Transverse colon (tissue), 3 donors: ENCODE measurements at regions not wholly inside any gene's neighbourhood (a gene's known extent, or its start where the extent isn't known, plus 50 kb on each side); places are given as distances from the start of the nearest gene placed in this dataset.

Source experiments
- POLR2A ChIP-seq: fragments of 450-650 bp; IDR thresholded peaks from one replicate; pipeline ENCODE4 v1.6.1; 2016; ENCODE audit warnings: antibody characterized with exemption, mild to moderate bottlenecking, moderate library complexity
- TF ChIP-seq, protein P1 (sequence below), 5 experiments: fragments of 200-600 bp in 3 of 5; fragments of 450-650 bp in 2 of 5; sonication (generic) in 3 of 5; IDR thresholded peaks; 1 replicate in 2 of 5; 2 replicates in 3 of 5; pipeline ENCODE4 v1.5.1; 2016 to 2017; ENCODE audit warnings: antibody characterized with exemption in 5 of 5, inconsistent platforms in 3 of 5, mild to moderate bottlenecking in 2 of 5, moderate library complexity in 1 of 5

DNA sequence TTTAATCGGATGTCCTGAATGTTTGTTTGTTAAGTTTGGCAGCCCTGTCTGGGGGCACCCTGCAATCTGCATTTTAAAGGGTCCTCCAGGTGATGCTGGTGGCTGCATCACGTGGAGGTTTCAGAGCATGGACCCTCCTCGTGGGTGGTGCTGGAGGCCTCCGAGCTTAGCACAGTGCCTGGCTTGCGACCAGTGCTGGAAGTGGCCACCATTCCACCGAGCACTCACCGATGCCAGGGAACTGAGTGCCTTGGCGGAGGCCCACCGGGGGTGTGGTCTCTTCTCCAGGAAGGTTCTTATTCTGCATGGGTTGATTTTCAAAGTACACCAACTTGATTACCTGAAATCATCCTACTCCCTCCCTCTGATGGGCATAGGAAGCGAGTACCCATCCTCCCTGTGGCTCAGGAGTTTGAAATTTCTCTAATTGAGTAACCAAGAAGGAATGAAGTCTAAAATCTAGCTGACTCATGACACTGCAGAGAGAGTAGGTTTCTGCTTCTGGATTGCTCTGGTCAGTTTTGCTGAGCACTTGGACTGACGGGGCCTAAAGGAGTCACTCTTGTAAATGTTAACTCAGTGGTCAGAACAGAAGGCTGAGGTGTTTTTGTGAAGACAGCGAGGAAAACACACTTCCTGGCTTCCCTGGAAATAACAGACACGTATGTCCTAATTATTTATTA, 58.1 kb upstream of the SLC66A3 start:
- TF ChIP-seq, protein P1, sequence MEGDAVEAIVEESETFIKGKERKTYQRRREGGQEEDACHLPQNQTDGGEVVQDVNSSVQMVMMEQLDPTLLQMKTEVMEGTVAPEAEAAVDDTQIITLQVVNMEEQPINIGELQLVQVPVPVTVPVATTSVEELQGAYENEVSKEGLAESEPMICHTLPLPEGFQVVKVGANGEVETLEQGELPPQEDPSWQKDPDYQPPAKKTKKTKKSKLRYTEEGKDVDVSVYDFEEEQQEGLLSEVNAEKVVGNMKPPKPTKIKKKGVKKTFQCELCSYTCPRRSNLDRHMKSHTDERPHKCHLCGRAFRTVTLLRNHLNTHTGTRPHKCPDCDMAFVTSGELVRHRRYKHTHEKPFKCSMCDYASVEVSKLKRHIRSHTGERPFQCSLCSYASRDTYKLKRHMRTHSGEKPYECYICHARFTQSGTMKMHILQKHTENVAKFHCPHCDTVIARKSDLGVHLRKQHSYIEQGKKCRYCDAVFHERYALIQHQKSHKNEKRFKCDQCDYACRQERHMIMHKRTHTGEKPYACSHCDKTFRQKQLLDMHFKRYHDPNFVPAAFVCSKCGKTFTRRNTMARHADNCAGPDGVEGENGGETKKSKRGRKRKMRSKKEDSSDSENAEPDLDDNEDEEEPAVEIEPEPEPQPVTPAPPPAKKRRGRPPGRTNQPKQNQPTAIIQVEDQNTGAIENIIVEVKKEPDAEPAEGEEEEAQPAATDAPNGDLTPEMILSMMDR (IDR thresholded peaks at IDR 0.05): no peak
- TF ChIP-seq POLR2A: no peak
